Adipocyte (in vitro differentiated cells): ENCODE measurements at regions not wholly inside any gene's neighbourhood (a gene's known extent, or its start where the extent isn't known, plus 50 kb on each side); places are given as distances from the start of the nearest gene placed in this dataset.
A peak's percentile ranks its signal among the peaks of the same experiment; 100 is the strongest.

Source experiments
- DNase-seq: peaks from one replicate; pipeline ENCODE4 v3.0.0-alpha.2; 2015; ENCODE audit warnings: low read depth
- H3K27me3 ChIP-seq: replicated peaks from 2 replicates; pipeline ENCODE4 v1.7.0; 2013; ENCODE audit warnings: mild to moderate bottlenecking, low read length, moderate library complexity; ENCODE audit not compliant: control insufficient read depth, insufficient read depth
- H3K36me3 ChIP-seq: 2 replicates; pipeline ENCODE4 v1.7.0; 2013; ENCODE audit warnings: low read length, mild to moderate bottlenecking, moderate library complexity; ENCODE audit not compliant: control insufficient read depth, insufficient read depth, severe bottlenecking
- H3K4me1 ChIP-seq: 2 replicates; pipeline ENCODE4 v1.7.0; 2013; ENCODE audit warnings: mild to moderate bottlenecking, low read length, moderate library complexity; ENCODE audit not compliant: control insufficient read depth, insufficient read depth
- H3K4me3 ChIP-seq: 2 replicates; pipeline ENCODE4 v1.7.0; 2013; ENCODE audit warnings: mild to moderate bottlenecking, low read length, moderate library complexity
- H3K9ac ChIP-seq: 2 replicates; pipeline ENCODE4 v1.7.0; 2013; ENCODE audit warnings: mild to moderate bottlenecking, low read length, moderate library complexity
- H3K9me3 ChIP-seq: 2 replicates; pipeline ENCODE4 v1.7.0; 2013; ENCODE audit warnings: mild to moderate bottlenecking, low read length, moderate library complexity; ENCODE audit not compliant: control insufficient read depth

- H3K27me3 ChIP-seq, result no peaks in the 10 kb centered on the region
- H3K9me3 ChIP-seq, result no peaks in the 10 kb centered on the region
- H3K36me3 ChIP-seq, result no peaks in the 10 kb centered on the region
- peaks cover 18% of the 10 kb centered on the region for H3K4me1 ChIP-seq
- no peak overlapping the region for H3K4me3 ChIP-seq
- H3K9ac ChIP-seq, result no peak overlapping the region
- DNase-seq, result no peak
These were observed 272.3 kb upstream of the PKDCC start for GRCh38 chr2:41775366-41776025.

GRCh38 chr2:41779888-41780287 lies 267.9 kb upstream of the PKDCC start:
- peaks cover 23% of the 10 kb centered on the region for H3K4me1 ChIP-seq
- peak overlapping the region; percentile 27 for H3K4me3 ChIP-seq
- no peaks in the 10 kb centered on the region for H3K36me3 ChIP-seq
- no peak for DNase-seq
- no peaks in the 10 kb centered on the region for H3K27me3 ChIP-seq
- H3K9ac ChIP-seq, result peak overlapping the region; percentile 40
- no peaks in the 10 kb centered on the region for H3K9me3 ChIP-seq

- Histone ChIP-seq H3K9ac (no peak overlapping the region), H3K36me3 (no peaks in the 10 kb centered on the region), H3K4me1 (peaks cover 23% of the 10 kb centered on the region), H3K9me3 (no peaks in the 10 kb centered on the region), H3K4me3 (no peak overlapping the region), H3K27me3 (no peaks in the 10 kb centered on the region)
- peak; percentile 73 for DNase-seq
These were observed 265.3 kb upstream of the PKDCC start for GRCh38 chr2:41782306-41783158.

GRCh38 chr2:41784496-41784895 lies 263.3 kb upstream of the PKDCC start:
- Histone ChIP-seq H3K4me3 (no peak overlapping the region), H3K36me3 (no peaks in the 10 kb centered on the region), H3K9ac (no peak overlapping the region), H3K4me1 (peaks cover 21% of the 10 kb centered on the region), H3K27me3 (no peaks in the 10 kb centered on the region), H3K9me3 (no peaks in the 10 kb centered on the region)
- DNase-seq, result no peak

GRCh38 chr2:41785251-41786022 lies 262.4 kb upstream of the PKDCC start:
- no peak overlapping the region for H3K9ac ChIP-seq
- no peak overlapping the region for H3K4me3 ChIP-seq
- H3K36me3 ChIP-seq, result no peaks in the 10 kb centered on the region
- DNase-seq, result no peak
- peaks cover 11% of the 10 kb centered on the region for H3K4me1 ChIP-seq
- H3K27me3 ChIP-seq, result no peaks in the 10 kb centered on the region
- H3K9me3 ChIP-seq, result no peaks in the 10 kb centered on the region

GRCh38 chr2:41791523-41791922 lies 256.3 kb upstream of the PKDCC start:
- H3K9me3 ChIP-seq, result no peaks in the 10 kb centered on the region
- DNase-seq, result peak; percentile 50
- no peaks in the 10 kb centered on the region for H3K4me1 ChIP-seq
- H3K4me3 ChIP-seq, result no peak overlapping the region
- H3K9ac ChIP-seq, result no peak overlapping the region
- H3K27me3 ChIP-seq, result no peaks in the 10 kb centered on the region
- no peaks in the 10 kb centered on the region for H3K36me3 ChIP-seq

GRCh38 chr2:41803361-41803760 lies 244.5 kb upstream of the PKDCC start:
- Histone ChIP-seq H3K4me1 (no peaks in the 10 kb centered on the region), H3K9me3 (peaks cover 23% of the 10 kb centered on the region), H3K4me3 (no peak overlapping the region), H3K36me3 (no peaks in the 10 kb centered on the region), H3K9ac (no peak overlapping the region), H3K27me3 (no peaks in the 10 kb centered on the region)
- DNase-seq, result no peak

- Histone ChIP-seq H3K9ac (no peak overlapping the region), H3K9me3 (peaks cover 9% of the 10 kb centered on the region), H3K4me3 (no peak overlapping the region), H3K36me3 (no peaks in the 10 kb centered on the region), H3K27me3 (no peaks in the 10 kb centered on the region), H3K4me1 (no peaks in the 10 kb centered on the region)
- DNase-seq, result no peak
These were observed 241.5 kb upstream of the PKDCC start for GRCh38 chr2:41806286-41806685.

- Histone ChIP-seq H3K4me3 (no peak overlapping the region), H3K4me1 (no peaks in the 10 kb centered on the region), H3K9ac (no peak overlapping the region), H3K9me3 (peaks cover 13% of the 10 kb centered on the region), H3K36me3 (no peaks in the 10 kb centered on the region), H3K27me3 (peaks cover 6% of the 10 kb centered on the region)
- no peak for DNase-seq
These were observed 226.7 kb upstream of the PKDCC start for GRCh38 chr2:41821167-41821566.

- Histone ChIP-seq H3K27me3 (peaks cover 6% of the 10 kb centered on the region), H3K9me3 (no peaks in the 10 kb centered on the region), H3K36me3 (no peaks in the 10 kb centered on the region), H3K4me1 (peaks cover 12% of the 10 kb centered on the region), H3K9ac (no peak overlapping the region), H3K4me3 (no peak overlapping the region)
- no peak for DNase-seq
These were observed 220.9 kb upstream of the PKDCC start for GRCh38 chr2:41826921-41827320.

- no peak for DNase-seq
- Histone ChIP-seq H3K4me1 (peaks cover 12% of the 10 kb centered on the region), H3K9me3 (no peaks in the 10 kb centered on the region), H3K27me3 (peaks cover 7% of the 10 kb centered on the region), H3K36me3 (no peaks in the 10 kb centered on the region), H3K4me3 (no peak overlapping the region), H3K9ac (no peak overlapping the region)
These were observed 220.4 kb upstream of the PKDCC start for GRCh38 chr2:41827354-41827971.
